ENCODE measurements at regions not wholly inside any gene's neighbourhood (a gene's known extent, or its start where the extent isn't known, plus 50 kb on each side); places are given as distances from the start of the nearest gene placed in this dataset.

DNA sequence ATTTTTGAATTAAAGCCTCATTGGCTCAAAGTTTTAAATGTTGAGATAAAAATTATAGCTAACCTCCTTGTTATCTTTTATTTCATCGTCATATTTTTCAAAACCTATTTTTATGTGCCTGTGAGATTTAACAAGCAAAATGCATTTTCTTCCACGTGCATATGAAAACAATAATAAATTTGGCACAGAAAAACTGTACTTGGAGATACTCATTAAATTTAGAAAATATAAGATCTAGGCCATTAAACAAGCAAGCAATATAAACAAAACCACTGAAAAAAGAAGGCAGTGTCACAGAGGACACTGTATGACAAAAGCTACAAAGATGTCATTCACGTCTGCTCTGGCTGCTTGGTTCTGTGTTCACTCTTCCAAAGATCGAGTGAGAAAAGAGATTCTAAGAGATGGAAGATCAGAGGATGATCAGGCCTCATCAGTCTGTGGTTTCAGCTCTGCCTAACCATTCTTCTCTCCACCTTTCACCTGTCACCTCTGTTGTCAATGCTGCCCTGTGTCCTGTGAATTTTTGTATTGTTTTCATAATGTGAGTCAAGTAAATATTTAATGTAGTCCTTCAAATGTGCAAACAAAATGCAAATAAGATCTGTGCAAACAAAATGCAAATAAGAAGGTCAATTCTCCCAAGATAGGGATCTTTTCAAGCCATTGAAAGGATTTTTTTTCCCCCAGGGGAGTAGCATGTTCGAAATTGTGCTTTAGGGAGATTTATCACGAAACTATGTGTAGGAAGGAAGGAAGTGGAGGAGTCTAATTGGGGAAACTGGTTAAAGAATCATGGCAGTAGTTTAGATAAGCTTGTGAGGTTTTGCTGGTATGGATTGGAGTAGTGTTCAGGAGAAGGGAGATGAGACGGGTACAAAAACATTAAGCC lies 138.7 kb upstream of the RBMS1 start:
- DNase-seq: no peak

GRCh38 chr2:160634436-160634835 lies 140.8 kb upstream of the RBMS1 start:
- DNase-seq: no peak

GRCh38 chr2:160635488-160635887 lies 141.9 kb upstream of the RBMS1 start:
- DNase-seq: no peak

DNA sequence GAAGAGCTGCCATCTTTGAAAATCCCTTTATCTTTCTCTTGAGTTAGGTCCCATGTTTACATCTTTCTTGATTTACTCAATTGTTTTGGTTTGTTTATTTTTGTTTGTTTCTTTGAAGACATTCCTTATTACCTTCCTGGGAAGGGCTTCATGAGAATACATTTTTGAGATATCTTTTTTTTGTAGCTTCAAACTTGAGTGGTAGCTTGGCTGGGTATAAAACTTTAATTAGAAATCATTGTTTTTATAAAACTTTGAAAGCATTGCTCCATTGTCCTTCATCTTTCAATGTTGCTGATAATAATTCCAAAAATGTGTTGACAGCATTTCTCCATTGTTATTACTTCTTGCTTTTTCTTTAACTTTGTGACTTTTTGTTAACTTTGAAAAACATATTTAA lies 145.9 kb upstream of the RBMS1 start:
- no peak for DNase-seq

DNA sequence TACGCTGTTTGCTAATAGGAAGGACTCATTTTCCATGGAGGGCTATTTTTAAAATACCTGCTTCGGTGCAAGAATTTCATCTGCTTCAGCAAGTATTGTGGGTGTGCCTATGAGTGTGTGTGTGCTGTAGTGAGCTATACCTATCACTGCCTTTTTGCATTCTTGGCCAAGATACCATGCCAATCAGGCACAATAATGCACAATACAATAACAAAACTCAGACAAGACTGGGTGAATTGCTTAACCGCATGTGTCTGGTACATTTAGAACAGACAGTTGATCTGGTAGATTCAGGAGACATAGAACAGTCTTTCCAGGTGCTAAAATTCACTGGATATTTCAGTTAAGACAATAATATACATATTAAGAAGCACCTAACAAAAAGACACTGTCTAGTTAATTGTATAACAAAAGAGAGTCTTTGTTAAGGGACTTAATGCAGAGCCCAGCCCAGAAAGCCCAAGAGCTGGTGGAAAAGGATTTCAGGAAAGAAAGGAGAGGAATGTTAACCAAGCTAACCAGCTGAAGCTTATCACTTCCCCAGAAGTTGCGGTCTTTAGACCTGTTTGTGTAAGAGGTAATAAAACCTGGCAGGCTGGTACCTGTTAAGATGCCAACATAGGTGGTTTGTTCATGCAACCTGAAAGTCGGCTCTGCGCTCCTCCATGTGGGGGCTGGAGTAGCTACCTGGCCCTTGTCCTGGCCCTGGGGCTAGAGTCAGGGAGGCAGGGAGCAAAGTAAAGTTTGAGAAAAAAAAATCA lies 153.3 kb upstream of the RBMS1 start:
- no peak for DNase-seq

GRCh38 chr2:160647967-160648685 lies 154.5 kb upstream of the RBMS1 start:
- DNase-seq: no peak

GRCh38 chr2:160649698-160650097 lies 156.1 kb upstream of the RBMS1 start:
- no peak for DNase-seq

- DNase-seq: no peak
Observed at GRCh38 chr2:160650196-160651118, 156.8 kb upstream of the RBMS1 start.

DNA sequence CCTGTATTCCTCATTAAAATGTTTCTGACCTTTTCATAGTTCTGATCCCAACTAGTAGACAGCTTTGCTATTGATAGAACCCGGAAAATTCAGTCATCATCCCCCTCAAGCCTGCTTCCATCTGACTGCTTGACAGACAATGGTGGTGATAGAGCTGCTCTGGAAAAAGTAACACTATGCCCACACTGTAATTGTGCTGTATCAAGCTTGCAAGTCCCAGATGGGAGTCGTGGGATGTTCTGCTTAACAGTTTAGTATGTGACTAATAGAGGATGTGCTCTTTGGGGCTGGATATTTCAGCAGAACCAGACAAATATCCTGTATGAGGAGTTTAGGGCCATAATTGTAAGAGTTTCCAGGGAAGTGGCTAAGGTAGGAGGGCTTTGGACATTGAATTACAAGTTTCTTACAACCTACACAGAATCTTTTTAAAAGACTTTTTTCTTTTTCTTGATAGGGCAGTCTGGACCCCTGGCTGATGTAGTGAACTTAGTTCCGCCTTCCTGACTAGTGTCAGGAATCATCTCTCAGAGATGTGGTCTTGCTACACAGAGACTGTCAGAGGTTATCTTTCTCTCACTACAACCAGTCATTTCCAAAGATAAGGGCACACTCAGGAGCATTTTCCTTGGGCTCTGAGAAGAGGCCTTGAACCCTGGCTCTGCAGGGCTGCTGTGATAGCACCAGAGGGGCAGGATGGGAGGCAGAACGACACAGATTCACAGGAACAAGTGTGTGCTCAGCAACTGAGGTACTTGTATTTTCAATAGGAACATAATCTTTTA lies 158.0 kb upstream of the RBMS1 start:
- DNase-seq: no peak

GRCh38 chr2:160652236-160652635 lies 158.6 kb upstream of the RBMS1 start:
- DNase-seq: peak; percentile 30

- no peak for DNase-seq
Observed at GRCh38 chr2:160657196-160657595, 163.6 kb upstream of the RBMS1 start.

GRCh38 chr2:160658851-160659250 lies 165.2 kb upstream of the RBMS1 start:
- DNase-seq: no peak

- DNase-seq: no peak
Observed at GRCh38 chr2:160660741-160661140, 167.1 kb upstream of the RBMS1 start.

- no peak for DNase-seq
Observed at GRCh38 chr2:160664603-160665140, 171.1 kb upstream of the RBMS1 start.

GRCh38 chr2:160666154-160667060 lies 172.8 kb upstream of the RBMS1 start:
- no peak for DNase-seq

DNA sequence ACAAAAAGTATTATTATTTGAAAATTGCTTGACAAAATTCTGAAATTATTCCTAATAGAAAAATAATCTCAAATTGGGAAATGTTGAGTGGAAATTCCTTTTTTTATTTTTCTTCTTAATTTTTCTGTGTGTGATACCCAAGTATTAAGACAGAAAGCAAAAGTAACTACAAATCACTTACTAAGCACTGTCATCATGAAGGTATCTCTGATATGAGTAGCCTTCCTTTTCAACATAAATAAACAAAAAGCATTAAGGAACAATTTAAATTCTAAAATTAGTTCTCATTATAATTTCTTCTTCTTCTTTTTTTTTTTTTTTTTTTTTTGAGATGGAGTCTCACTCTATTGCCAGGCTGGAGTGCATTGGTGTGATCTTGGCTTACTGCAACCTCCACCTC lies 174.2 kb upstream of the RBMS1 start:
- no peak for DNase-seq

DNA sequence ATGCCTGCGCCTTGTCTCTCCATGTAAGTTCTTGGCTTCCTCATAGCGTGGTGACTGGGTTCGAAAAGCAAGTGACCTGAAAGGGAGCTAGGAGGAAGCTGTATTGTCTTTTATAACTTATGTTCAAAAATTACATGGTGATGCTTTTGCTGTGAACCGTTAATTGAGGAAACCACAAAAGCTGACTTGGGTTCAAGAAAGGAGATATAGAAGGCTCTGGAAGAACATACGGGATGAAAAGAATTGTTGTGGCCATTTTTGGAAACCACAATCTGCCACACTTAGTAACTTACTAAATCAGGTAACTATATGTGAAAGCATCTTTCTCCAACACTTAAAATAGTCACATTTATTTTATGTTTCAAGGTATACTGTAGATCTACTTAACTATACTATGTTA lies 177.0 kb upstream of the RBMS1 start:
- no peak for DNase-seq

GRCh38 chr2:160672211-160672610 lies 178.6 kb upstream of the RBMS1 start:
- DNase-seq: no peak

DNA sequence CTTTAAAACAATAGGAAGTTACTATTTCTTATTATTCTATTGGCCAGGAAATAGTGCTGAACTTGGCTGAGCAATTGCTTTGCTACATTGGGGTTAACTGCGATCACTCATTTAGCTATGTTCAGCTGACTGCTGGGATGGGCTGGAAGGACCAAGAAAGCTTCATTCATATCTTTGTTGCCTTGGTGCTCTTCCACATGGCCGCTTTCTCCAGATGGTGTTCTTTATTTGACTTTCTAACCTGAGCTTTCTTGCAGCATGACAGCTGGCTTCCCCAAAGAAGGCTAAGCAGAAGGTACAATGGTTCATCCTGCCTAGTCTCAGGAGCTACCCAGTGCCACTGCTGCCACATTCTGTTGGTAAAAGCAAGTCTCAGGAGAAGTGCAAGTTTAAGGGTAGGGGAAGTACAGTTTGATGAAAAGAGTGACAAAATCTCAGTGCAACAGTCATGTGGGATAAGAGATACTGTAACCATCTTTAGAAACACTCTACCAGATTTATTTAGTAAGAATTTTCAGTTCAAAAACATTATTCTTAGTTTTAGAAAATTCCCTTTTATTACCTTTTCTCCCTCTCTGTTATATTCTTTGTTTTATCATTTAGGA lies 180.6 kb upstream of the RBMS1 start:
- DNase-seq: no peak

DNA sequence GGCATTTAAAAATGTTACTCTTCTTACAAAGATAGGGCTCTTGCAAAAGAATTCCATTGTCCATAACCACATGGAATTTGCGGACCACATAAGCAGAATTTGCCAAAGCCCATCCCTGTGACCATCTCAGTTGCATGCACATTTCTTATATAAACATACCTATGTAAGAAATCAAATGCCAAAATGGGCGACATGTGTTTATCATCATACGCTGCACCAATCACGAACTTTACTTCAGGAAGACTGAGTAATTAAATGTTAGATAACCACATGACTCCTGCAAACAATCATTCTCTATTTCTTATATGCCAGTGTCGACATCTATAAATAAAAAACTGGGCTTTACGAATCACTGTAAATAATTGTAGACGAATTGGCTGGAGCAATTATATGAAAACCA lies 186.1 kb upstream of the RBMS1 start:
- no peak for DNase-seq

Data from activated CD4-positive, alpha-beta T cell treated with anti-CD3 and anti-CD28 coated beads for 1 hour (primary cell).